HG03460 (cell line): ENCODE measurements at regions not wholly inside any gene's neighbourhood (a gene's known extent, or its start where the extent isn't known, plus 50 kb on each side); places are given as distances from the start of the nearest gene placed in this dataset.

Source experiments
- ATAC-seq: cut with Tn5 transposase; IDR thresholded peaks from one replicate; pipeline ENCODE4 v1.9.1; 2021; ENCODE audit not compliant: unreplicated experiment

DNA sequence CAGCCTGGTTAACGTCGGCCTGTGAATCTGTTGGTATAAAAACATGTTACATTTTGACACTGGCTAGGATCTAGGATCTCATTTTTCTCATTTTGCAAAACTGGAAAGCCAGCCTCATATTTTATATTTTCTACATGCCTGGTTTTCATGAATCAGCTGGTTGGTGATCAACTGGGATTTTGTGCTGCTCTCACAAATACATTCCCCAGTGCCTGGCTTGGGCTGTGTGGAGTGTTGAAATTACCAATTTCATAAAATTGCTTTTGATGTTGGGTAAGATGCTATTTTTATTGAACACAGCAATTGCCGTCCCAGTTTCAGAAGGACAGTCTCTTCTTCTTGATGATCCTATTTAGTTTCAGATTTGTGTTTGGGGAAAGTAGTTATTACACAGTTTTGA lies 604.3 kb downstream of the TAFA4 start:
- no peak for ATAC-seq

GRCh38 chr3:68315964-68316363 lies 616.4 kb downstream of the TAFA4 start:
- no peak for ATAC-seq

- ATAC-seq = no peak
Observed at GRCh38 chr3:68315546-68315945, 616.8 kb downstream of the TAFA4 start.

DNA sequence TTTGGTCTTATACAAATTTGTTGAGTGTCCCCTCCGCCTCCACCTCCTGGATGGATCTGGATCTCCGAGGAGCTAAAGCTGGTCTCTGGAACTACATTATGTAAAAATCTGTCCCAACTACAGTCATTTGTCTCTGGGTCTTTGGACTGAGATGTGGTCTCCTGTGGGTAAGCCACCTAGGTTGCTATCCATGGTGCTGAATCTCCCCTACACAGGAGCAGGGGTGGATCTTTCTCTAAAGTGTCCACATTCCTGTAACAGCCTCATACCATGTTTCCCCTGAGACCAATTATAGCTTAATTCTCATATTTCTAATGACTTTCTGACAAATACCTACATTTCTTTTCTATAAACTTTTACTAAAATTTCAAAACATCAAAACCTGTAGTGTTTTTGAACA lies 625.8 kb downstream of the TAFA4 start:
- no peak for ATAC-seq

GRCh38 chr3:68295457-68295856 lies 636.9 kb downstream of the TAFA4 start:
- no peak for ATAC-seq

DNA sequence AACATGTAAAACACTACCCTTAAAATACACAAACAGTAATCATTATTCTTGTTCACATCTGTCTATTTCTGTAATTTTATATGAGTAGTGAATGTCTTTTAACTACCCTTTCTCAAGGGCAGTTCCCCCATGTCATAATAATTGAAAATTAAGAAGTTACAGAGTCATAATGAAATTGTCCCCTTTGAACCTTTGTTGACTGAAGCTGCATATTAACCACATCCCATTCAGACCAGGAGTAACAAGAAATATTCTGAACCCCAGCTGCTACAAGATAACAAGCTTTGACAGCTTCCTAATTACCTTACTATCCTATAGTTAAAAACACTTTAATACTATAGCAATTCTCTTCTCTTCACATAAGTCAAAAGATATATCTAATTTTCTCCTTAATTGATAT lies 635.9 kb upstream of the SUCLG2 start:
- ATAC-seq = no peak

GRCh38 chr3:68288085-68288484 lies 633.7 kb upstream of the SUCLG2 start:
- ATAC-seq = no peak

DNA sequence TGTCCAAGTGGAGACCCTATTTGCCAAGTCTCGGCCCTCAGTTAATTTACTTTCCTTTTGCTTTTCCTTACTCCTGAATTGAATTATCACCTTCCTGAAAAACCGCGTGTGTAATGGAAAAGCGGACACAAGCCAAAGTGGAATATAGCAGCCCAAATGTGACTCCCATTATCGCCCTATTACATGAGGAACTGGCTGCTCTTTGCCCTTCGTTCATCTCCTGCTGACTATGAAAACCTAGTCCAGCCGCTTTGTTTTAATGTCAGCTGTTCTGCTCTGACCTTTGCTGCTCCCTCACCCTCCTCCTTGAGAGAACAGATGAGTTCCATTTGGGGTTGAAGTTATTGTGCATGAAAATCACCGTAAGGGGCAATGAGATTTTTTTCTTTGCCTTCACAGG lies 632.7 kb upstream of the SUCLG2 start:
- no peak for ATAC-seq

- no peak for ATAC-seq
Observed at GRCh38 chr3:68274286-68274685, 619.9 kb upstream of the SUCLG2 start.

- no peak for ATAC-seq
Observed at GRCh38 chr3:68271145-68271544, 616.7 kb upstream of the SUCLG2 start.

DNA sequence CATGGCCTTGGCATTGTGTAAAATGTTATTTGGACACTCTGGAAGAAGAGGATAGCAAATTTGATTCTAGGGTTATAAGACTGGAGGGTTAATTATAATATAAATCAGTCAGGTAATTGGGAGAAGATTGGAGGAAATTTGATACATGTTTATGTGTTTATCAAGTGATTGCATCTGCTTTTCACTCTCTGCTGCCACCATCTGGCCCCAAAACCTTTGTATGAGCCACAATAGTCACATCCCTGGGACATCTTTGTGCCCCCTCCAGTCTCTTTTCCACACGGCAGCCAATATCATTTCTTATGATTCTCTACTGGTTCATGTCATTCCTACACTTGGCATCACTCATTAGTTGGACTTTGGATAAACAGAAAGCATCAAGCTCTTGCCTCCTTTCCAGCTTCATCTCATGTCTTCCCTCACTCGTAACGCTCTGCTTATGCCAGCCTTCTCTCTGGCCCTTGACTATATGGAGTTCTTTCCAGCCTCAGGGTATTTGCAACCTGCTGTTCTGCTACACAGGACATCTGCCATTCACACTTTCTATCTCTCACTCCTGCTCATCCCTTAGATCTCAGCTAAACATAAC lies 602.3 kb upstream of the SUCLG2 start:
- no peak for ATAC-seq

DNA sequence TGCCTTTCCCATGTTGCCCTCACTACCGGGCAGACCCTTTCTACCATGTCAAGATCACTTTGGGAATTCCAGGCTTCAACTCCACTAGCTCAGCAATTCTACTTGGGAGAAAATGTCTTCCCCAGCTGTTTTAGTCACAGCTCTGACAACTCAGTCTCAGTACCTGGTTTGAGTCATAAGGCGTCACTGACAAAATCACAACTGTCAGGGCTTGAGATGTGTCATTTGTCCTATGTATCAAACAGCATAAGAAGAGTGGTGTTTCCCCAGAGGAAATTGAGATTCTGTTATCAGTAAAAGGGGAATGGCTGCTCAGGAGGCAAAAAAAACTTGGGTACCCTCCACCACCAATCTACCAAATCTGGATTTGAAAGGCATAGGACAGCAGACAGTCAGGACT lies 594.9 kb upstream of the SUCLG2 start:
- no peak for ATAC-seq

DNA sequence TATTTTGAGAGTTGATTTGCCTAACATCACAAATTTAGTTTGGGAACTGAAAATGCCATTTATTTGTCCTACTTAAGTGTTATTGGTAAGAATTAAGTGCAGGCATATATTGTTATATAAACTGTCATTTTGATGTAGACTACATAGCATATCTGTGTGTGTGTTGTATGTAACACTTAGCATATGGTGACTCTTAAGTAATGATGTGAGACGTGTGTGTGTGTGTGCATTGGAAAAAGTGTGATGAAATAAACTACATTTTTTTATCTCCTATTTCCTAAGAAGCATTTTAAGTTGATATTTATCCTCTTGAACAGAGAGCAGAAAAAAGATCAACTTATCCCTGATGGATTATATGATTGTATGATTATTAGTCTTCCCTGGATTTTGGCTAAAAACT lies 588.2 kb upstream of the SUCLG2 start:
- ATAC-seq = no peak

GRCh38 chr3:68239542-68239941 lies 585.1 kb upstream of the SUCLG2 start:
- ATAC-seq = no peak

- no peak for ATAC-seq
Observed at GRCh38 chr3:68234076-68234780, 579.8 kb upstream of the SUCLG2 start.

DNA sequence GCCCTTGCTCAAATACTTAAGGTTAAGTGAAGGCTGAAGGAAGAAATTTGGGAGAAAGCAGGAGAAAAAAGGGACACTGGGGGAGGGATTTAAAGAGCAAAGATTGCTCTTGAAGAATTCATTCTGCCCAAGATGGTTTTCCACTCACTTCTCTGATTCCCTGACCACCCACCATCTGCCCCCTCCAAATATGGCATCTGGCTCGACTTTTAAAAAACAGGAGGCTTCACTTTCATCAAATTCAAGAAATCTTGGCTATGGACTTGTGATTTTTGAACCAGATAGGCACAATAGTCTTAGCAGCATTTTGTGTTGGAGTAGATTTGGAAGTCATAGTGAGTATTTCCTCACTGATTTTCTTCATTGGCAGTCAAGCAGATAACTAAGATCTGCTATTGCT lies 574.4 kb upstream of the SUCLG2 start:
- no peak for ATAC-seq

DNA sequence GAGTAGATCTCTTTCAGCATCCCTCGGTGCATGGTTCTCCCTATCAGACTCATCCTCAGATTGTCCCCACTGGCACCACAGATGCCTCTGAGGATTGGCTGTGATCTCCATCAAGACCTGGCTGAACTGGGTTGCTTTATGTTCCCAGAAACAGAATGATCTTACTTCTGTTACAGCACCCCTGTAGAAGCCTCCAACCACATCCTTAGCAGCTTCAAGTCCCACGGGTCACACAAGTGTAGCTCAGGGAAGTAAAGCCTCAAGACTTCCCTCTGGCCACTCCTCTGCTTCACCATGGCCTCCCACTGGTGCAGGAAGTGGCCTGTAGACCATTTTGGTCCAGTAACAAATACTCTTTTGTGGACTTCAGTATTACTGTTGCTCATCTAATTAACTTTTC lies 566.4 kb upstream of the SUCLG2 start:
- ATAC-seq = no peak

- no peak for ATAC-seq
Observed at GRCh38 chr3:68211637-68212036, 557.2 kb upstream of the SUCLG2 start.

DNA sequence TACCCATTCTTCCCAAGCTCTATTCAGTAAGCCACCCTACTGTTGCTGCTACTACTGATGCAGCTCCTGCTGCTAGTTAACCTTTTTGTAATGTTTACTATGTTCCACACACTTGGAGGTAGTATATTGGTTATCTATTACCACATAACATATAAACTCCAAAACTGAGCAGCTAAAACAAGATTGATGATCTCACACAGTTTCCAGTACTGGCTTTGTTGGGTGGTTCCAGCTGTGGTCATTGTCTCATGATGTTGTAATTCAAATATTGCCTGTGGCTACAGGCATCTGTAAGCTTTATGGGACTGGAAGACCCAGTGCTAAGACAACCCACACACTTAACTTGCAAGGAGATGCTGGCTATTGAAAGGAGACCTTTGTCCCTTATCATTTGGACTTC lies 556.2 kb upstream of the SUCLG2 start:
- ATAC-seq = no peak

DNA sequence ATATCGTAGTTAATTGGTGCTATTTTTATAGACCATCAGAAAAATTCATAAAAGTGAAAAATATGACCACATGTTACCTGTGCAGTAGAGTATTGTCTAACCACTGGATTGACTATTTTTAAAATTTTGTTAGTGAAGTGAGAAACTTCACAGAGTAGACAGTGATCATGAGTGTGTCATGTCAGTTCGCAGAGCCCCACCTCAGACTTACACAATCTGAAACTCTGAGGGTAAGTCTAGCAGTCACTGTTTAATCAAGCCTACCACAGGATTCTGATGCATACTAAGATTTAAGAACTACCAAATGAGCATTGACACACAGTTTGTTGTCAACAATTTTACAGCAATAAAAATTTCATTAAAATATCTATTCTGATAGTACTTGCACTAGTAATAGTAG lies 552.9 kb upstream of the SUCLG2 start:
- peak; percentile 81 for ATAC-seq

GRCh38 chr3:68206524-68207117 lies 552.2 kb upstream of the SUCLG2 start:
- no peak for ATAC-seq

DNA sequence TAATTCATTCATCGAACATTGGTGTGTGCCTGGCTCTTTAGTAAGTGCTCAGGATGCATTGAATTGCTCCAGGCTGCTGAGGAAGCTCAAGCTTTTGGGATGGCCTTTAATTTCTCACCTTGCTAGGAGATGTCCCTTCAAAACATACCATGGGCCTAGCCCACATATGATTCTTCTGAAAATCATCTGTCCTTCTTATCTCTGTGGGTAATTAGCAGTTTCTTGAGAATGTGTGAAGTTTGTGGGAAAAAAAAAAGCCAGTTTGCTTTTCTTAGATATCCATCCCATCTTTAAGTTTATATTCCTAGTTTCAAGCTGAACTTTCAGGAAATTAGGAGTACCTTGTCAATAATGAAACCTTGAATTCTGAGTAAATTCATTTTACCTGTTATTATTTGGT lies 532.3 kb upstream of the SUCLG2 start:
- no peak for ATAC-seq

- no peak for ATAC-seq
Observed at GRCh38 chr3:68176600-68176999, 522.2 kb upstream of the SUCLG2 start.
